Skin epidermis (tissue), 12 donors: ENCODE measurements at regions not wholly inside any gene's neighbourhood (a gene's known extent, or its start where the extent isn't known, plus 50 kb on each side); places are given as distances from the start of the nearest gene placed in this dataset.
"Not testable (repeated sequence)": the region's sequence is repeated elsewhere in the genome, so short reads cannot be mapped to it uniquely, and the experiment has no call there.

ENCODE experiments used
- H3K27ac ChIP-seq, 21 experiments: fragments of 200-600 bp; sonication (generic) in 11 of 21; one replicate each; pipeline ENCODE4 v1.5.0; 2020; ENCODE audit warnings: mild to moderate bottlenecking in 3 of 21, inconsistent platforms in 2 of 21, moderate library complexity in 2 of 21
- H3K4me3 ChIP-seq, 7 experiments: fragments of 200-600 bp; sonication (generic) in 2 of 7; one replicate each; pipeline ENCODE4 v1.5.0; 2020; ENCODE audit warnings: inconsistent platforms in 2 of 7, mild to moderate bottlenecking in 2 of 7, moderate library complexity in 1 of 7

DNA sequence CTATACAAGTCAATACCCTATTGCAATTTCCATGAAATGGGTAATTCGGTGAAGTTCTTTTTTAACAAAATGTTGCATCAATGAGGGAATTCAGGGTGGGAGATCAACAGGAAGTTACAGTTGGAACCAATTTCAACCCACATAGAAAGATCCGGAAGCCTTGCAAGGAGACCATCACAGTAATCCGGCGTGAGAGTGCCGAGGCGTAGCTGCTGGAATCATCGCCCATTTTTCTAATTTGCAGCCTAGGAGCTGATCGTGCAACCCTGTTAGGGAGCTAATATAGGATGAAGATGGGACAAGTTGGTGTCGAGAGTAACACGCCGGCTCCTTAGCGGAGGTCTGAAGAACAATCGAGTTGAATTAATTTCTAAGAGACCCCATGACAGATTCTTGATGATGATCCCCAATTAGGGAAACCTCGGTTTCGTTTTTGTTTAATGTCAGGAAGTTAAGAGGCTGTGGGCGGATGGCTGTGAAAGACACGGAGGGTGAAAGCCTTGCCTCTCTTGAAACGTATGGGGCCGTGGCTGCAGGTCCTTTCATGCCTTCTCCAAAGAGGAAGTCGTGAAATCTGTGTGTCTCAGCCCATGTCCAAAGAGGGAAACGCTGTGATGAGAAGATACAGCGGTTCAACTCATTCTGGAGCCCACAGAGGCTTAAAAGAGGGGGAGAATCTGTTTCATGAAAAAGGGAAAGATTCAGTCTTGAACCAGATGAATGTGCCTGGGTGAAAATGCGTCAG lies 51.2 kb upstream of the CARD11 start:
- Histone ChIP-seq H3K27ac (peak overlapping the region in 17 of 21 experiments; percentile 4 to 96 (median 55)), H3K4me3 (peak overlapping the region in 1 of 7 experiments; percentile 6)

DNA sequence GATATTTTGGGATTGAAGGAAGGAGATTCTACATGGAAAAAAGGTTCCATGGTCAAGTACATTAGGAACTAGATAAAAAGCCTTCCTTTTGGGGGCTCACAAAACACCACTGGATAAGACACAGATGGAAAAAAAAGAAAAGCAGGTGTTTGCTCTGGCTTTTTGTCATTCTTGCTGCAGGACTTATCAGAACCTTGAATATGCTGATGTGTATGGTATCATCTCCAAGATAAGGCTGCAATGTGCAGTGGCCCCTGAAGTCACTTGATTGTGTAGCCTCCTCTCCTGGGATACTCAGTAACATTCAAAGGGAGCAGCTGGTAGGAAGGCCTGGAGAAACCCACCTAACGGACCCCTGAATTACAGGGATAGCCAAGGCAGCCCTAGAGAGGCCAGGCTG lies 54.1 kb upstream of the CARD11 start:
- Histone ChIP-seq H3K27ac (no peak overlapping the region), H3K4me3 (no peak overlapping the region)

DNA sequence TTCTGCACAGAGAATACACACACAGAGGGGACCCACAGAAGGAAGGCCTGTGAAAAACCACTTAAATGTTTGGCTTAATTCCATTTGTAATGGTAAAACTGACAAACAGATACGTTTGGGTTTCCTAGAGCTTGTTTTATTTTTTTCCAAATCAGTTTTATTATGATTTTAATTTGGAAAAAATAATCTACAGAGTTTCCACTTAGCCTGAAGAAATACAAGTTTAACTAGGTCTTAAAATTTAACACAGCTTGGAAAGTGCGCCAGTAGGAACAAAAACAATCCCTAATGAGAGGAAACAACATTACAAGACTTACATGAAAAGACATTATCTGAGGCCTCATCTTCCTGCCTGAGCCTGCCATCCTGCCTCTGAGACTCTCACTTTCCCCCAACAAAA lies 58.5 kb upstream of the CARD11 start:
- no peak overlapping the region for H3K27ac ChIP-seq

DNA sequence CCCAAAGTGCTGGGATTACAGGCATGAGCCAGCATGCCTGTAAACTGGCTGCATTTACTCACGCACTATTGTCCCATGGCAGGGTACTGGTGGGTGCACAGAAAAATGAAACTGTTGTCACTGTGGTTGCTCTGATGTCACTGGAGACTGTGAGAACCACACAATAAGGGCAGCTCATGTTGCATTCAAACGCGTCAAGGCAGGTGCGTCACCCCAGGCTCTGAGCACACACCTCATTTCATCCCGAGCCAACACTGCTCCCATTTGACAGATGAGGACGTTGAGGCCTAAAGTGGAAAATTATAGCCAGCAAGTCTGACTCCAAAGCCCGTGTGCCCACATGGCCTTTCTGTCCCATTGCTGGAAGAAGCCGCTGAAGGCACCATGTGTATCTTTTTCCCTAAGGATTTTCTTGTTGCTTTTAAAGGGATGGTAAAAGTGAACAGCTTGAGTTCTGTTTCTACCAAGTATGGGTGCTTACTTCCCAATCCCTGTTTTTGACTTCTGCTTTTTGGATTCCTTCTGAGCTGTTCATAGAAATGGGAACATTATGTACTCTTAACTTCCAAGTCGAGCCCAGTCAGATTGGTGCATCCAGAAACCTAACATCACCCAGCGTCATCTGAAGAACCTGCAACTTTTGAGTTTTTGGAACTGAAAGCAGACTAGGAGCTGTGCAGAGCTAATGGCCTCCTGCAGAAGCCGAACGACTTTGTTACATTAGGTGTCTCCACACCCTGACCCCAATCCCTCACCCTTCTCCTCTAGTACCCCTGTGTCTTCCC lies 60.1 kb upstream of the CARD11 start:
- Histone ChIP-seq H3K4me3 (no peak overlapping the region), H3K27ac (peak overlapping the region in 3 of 21 experiments; percentile 16 to 67 (median 43))

More for the DNA sequence above, 58.5 kb upstream of the CARD11 start:
- no peak overlapping the region for H3K4me3 ChIP-seq

DNA sequence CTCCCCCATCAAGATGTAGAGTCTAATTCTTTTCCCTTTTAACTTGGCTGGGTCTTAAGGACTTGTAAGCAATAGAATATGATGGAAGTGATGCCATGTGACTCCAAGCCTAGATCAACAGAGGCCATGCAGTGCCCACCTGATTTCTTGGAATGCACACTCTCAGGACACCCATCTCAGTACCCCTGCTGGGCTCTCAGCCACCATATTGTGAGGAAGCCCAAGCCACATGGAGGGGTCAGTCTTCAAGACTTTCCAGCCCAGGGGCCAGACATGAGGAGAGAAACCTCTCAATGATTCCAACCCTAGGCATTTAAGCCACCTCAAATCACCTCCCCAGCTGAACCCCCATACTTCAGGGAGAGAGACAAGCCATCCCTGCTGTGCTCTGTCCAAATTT lies 62.2 kb upstream of the CARD11 start:
- Histone ChIP-seq H3K4me3 (no peak overlapping the region), H3K27ac (peak overlapping the region in 1 of 21 experiments; percentile 58)

DNA sequence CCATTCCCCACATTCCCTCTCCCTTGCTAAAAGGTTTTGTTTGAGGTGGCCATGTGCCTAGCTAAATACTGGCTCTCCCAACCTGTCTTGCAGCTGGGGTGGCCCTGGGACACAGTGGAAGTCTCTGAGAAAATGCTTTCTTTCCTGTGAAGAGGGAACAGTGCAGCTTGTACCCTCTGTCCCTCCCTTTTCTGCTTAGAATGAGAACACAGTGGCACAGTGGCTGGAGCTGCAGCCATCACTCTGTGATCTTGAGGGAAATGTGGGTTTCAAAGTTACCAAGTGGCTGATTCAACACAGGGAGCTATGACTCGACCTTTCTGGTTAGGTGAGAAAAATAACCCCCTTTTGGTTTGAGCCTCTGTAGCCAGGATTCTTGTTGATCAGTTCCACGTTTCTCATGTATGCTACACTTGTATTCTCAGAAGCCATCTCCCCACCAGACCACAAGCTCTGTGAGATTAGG lies 62.7 kb upstream of the CARD11 start:
- Histone ChIP-seq H3K27ac (peak overlapping the region in 2 of 21 experiments; percentile 51 to 58), H3K4me3 (no peak overlapping the region)

DNA sequence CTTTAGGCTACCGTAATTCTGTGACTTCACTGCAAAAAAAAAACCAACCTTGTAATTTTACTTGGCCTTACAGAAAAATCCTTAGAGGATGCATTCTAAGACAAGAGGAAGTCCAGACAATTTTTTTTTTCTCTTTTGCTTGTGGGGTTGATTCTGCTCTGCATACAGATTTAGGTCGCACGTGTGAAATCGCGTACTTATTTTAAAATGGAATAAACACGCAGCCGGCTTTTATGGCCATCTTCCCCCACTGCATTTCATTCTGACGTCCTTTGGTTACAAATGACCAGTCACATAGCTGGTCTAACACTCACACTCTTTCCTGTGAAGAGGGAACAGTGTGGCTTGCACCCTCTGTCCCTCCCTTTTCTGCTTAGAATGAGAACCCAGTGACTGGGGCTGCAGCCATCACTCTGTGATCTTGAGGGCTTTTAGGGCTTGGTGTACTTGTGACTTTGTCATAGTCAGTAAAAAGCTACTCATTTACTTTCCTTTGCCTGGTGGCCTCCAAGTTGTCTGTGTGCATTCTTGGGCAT lies 63.6 kb upstream of the CARD11 start:
- Histone ChIP-seq H3K27ac (peak overlapping the region in 2 of 21 experiments; percentile 51 to 58), H3K4me3 (no peak overlapping the region)

DNA sequence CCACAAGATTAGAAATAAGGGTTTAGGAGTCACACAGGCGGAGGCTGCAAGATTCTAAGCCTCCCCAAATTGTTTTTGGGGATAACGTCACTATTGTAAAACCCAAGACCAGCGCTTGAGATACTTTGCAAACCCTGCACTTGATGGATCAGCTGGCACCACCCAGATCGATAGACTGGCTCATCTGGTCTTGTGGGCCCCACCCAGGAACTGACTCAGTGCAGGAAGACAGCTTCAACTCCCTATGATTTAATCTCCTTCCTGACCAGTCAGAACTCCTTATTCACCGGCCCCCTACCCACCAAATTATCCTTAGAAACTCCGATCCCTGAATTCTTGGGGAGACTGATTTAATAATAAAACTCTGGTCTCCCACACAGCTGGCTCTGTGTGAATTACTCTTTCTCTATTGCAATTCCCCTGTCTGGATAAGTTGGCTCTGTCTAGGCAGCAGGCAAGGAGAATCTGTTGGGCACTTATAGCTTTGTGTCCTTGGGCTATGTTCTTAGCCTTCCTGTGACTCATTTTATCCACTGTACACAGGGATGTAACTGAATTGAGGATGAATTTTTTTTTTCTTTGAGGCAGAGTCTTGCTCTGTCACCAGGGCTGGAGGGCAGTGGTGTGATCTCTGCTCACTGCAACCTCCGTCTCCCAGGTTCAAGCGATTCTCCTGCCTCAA lies 64.4 kb upstream of the CARD11 start:
- no peak overlapping the region for H3K27ac ChIP-seq
- no peak overlapping the region for H3K4me3 ChIP-seq

DNA sequence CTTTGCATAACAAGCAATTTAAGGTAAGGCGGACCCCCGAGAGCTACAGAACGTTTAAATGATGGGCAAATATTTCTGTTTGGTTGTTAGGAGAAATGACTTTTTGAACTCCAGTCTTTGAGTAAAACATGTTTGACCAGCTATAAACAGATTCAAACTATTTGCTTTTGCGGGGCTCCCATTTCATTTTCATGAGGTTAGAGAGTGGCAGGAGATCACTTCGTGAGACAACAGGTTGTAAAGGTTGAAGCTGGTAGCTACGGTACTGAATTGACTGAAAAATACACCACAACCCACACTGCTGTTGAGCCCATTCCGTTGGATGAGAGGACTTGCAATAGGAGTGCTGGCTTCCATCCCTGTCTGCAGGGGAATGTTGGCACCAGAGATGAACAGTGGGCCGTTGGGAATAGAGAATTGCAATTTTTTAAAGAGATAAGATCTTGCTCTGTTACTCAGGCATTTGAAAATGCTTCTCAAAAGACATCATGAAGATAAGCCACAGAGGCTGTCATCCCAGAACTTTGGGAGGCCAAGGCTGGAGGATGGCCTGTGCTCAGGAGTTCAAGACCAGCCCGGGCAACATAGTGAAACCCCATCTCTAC lies 65.7 kb upstream of the CARD11 start:
- Histone ChIP-seq H3K27ac (no peak overlapping the region), H3K4me3 (no peak overlapping the region)

DNA sequence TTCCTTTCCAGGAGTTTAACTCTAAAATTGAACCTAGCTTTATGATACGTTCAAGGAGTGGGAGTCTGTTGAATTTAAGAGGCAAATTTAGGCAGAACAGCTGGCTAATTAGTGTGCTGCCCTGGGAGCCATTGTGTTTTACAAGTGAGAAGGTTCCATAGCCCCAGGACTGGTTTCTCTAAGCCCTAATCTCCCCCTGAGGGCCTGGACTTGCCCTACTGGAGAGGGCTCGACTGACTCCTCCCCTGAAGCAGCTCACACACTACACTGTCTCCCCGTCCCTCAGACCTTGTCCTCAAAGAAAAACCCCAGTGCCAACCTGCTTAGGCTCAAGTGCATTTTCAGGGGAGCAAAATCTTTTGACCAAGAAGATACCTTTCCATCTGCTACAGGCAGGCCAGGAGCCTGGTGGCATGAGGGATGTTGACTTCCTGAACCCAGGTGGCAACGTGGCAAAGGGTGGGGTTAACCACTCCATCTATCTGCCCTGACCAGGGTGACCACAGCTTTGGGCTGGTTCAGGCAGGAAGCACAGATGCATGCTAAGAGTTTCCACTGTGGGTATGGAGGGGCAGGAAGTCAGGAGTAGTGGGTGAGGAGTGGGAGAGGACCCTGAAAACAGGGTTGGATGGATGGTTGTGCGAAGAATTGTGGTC lies 68.9 kb upstream of the CARD11 start:
- Histone ChIP-seq H3K27ac (peak overlapping the region in 4 of 21 experiments; percentile 2 to 69 (median 14)), H3K4me3 (no peak overlapping the region)

DNA sequence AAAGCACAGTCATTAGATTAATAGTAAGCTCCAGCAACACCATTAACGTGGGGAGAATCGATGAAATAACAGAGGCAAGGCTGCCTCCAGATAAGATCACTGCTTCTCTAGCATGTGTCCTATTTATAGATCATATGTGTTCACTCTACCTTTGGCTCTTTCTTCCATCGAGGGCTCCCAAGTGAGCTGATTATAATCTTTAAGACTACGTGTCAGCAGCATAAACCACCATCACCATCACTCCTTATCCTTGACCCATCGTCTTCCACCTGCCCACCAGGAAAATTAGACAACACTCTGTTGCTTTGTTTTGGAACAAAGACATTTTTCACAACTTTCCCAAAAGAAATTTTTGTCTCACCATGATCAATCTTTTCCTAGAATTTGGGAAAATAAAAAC lies 71.2 kb upstream of the CARD11 start:
- H3K27ac ChIP-seq = peak overlapping the region in 1 of 21 experiments; percentile 18
- H3K4me3 ChIP-seq = no peak overlapping the region

DNA sequence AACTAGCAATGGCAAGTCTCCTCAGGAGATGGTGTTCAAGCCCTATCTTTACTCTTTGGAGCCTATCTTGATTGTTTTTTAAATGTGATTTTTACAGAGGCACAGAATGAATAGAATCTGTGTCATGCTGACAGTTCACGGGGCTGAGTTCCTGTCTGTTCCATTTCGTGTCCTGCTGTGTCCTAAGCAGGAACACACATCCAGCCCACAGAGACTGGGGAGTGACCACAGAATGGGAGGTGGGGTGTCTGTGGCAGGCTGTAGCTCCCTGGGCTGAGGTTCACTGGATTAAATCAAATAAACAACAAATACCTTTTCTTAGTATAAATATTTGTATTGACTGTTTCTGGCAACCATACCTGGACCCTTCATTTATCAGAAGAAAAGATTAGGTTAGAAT lies 73.4 kb upstream of the CARD11 start:
- Histone ChIP-seq H3K4me3 (no peak overlapping the region), H3K27ac (peak overlapping the region in 4 of 21 experiments; percentile 23 to 83 (median 62))

DNA sequence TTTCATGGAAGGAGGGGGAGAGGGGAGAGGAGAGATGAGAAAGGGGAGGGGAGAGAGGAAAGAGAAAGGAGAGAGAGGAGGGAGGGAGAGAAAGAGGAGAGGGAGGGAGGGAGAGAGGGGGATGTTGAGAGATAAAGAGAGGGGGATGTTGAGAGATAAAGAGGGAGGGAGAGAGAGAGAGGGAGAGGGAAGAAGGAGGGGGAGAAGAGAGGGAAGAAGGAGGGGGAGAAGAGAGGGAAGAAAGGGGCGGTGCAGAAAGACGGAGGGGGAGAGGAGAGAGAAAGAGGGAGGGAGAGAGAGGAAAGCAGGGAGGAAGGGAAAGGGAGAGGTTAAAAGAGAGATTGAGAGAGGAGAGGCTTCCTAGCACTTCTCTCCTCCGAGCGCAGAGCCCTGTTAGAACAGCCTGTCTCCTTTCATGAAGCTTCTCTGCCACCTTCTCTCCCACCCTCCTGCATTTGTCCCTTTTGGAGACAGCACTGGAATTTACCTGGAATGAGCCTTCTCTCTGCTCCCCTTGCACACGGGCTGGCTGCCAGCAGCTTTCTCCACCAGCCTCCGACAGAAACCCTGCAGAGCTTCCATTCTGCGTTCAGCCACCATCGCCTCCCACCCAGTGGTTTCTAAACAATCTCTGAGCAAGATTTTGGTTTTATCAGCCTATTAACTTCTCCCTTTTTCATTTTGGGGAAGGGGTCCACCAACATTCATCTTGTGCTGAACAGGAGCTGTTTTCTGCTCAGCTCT lies 74.0 kb upstream of the CARD11 start:
- H3K4me3 ChIP-seq = no peak overlapping the region
- H3K27ac ChIP-seq = peak overlapping the region in 5 of 21 experiments; percentile 23 to 83 (median 64)

DNA sequence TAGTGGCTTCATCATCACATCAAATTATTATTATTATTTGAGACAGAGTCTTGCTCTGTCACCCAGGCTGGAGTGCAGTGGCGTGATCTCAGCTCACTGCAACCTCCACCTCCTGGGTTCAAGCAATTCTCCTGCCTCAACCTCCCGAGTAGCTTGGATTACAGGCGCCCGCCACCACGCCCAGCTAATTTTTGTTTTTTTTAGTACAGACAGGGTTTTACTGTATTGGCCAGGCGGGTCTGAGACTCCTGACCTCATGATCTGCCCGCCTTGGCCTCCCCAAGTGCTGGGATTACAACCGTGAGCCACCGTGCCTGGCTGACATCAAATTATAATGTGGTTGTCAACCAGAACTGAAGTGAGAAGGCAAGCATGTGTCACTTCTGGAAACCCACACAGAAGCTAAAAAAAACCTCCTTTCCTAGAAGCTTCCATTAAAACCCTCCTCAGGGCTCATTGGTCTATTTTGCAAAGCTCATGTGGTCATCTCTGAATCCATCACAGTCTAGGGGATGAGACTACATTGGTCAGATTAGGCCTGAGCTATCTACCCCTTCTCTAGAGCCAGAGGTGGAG lies 75.8 kb upstream of the CARD11 start:
- H3K4me3 ChIP-seq, H3K27ac ChIP-seq: not testable (repeated sequence)

DNA sequence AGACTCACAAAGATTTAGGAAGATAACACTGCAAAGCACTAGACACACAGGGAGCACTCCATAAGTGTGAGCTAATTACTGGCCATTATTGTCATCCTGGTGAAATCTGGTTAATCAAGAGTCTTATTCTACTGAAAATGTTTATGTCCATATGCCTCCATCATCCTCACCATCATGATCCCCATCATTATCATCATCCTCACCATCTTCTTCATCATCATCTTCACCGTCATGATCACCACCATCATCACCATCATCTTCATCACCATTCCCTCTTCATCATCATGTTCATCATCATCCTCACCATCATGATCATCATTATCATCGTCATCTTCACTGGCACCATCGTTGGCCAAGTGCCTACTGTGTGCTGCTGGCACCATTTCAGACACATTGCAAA lies 76.3 kb upstream of the CARD11 start:
- Histone ChIP-seq H3K4me3 (no peak overlapping the region), H3K27ac (no peak overlapping the region)

DNA sequence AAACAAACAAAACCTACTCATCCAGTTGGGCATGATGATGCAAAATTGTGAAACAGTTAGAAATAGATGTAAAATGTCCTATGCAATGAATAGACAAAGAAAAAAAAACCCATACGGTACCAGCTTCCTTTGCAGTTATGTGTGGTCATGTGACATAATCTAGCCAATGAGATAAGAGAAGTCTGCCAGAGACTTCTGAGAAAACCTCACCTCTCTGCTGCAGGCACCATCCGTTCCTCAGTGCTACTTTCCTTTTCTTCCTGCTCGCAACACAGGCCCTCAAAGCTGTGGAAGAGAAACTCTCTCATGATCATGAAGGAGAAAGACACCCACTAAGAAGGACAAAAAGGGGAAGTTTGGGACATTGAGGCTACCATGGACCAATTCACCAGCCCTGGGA lies 76.8 kb upstream of the CARD11 start:
- Histone ChIP-seq H3K27ac (peak overlapping the region in 2 of 21 experiments; percentile 43), H3K4me3 (no peak overlapping the region)

DNA sequence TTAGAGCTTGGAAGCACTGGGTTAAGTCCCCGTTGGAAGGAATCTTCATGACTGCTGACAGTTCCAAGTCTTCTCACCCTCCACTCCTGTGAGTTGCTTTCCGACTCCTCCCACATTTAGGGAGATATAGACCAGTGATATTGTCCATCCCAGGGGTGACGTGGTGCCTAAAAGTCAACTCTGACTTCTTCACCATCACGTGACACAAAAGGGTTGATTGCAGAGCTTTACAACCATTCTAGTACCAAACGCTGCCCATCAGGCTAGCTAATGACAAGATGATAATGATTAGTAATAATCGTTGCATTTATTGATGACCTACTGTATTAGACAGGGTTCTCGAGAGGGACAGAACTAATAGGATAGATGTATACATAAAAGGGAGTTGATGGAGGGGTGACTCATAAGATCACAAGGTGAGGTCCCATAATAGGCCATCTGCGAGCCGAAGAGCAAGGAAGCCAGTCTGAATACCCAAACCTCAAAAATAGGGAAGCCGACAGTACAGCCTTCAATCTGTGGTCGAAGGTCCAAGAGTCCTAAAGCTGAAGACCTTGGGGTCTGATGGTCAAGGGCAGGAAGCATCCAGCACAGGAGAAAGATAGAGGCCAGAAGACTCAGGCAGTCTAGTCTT lies 85.3 kb upstream of the CARD11 start:
- H3K4me3 ChIP-seq = no peak overlapping the region
- no peak overlapping the region for H3K27ac ChIP-seq
